GM19468 (cell line): ENCODE measurements at regions not wholly inside any gene's neighbourhood (a gene's known extent, or its start where the extent isn't known, plus 50 kb on each side); places are given as distances from the start of the nearest gene placed in this dataset.

Experiments used
- ATAC-seq: cut with Tn5 transposase; IDR thresholded peaks from one replicate; pipeline ENCODE4 v1.9.1; 2021; ENCODE audit warnings: mild to moderate bottlenecking, moderate library complexity, moderate number of reproducible peaks; ENCODE audit not compliant: unreplicated experiment; ENCODE audit errors: extremely low read depth

GRCh38 chr16:76222087-76222486 lies 55.1 kb upstream of the CNTNAP4 start:
- no peak for ATAC-seq

DNA sequence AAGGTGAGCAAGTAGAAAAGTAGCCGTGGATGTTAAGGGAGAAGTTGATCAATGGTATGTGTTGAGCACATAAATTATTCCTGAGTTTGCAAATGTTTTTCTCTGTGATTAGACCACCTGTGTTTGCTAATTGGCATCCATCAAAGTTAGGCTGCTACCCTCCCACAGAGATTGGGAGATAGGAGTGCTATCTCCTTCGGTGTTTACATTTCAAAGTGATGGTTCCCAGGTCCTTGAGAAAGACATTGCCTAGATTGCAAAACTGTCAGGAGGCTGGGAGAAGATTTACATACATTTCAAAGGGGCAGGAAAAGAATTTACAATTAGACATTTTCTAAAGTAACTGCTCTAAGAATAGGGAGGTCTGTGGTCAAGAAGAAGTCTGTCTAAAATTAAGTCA lies 54.3 kb upstream of the CNTNAP4 start:
- no peak for ATAC-seq

GRCh38 chr16:76226011-76226410 lies 51.2 kb upstream of the CNTNAP4 start:
- ATAC-seq, result no peak

GRCh38 chr16:76226481-76226880 lies 50.7 kb upstream of the CNTNAP4 start:
- no peak for ATAC-seq
